HFF-Myc (cell line): ENCODE measurements at regions not wholly inside any gene's neighbourhood (a gene's known extent, or its start where the extent isn't known, plus 50 kb on each side); places are given as distances from the start of the nearest gene placed in this dataset.

ENCODE experiments used
- DNase-seq: peaks from one replicate; pipeline ENCODE4 v3.0.0-alpha.2; 2011; ENCODE audit warnings: low read depth; ENCODE audit errors: extremely low read depth
- H3K4me3 ChIP-seq: replicated peaks from 2 replicates; pipeline ENCODE4 v1.5.1; 2011; ENCODE audit warnings: low read depth, mild to moderate bottlenecking, control low read depth, low read length
- TF ChIP-seq, protein P1 (sequence below): IDR thresholded peaks from 2 replicates; pipeline ENCODE4 v1.5.1; 2012; ENCODE audit warnings: mild to moderate bottlenecking, low read depth, low read length, control low read depth; ENCODE audit errors: missing control alignments

DNA sequence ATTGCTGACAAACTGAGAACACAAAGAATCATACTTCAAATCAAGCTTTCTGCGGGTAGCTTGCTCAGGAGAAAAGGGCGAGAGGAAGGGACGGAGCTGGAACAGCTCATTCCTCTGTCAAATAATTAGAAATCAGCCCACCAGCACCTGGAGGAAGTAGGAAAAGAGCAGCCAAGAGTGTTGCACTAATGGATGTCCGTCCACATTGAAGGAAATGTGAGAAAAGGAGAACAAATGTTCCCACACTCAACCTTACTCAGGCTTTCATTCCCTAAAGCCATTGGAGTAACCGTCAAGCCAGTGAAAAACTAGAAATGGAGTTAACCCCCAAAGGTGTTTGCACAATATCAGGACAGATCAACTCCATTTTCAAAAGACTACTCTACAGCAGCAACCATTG lies 233.0 kb upstream of the PRKD1 start:
- no peak for DNase-seq
- H3K4me3 ChIP-seq: no peak overlapping the region
- TF ChIP-seq, protein P1, sequence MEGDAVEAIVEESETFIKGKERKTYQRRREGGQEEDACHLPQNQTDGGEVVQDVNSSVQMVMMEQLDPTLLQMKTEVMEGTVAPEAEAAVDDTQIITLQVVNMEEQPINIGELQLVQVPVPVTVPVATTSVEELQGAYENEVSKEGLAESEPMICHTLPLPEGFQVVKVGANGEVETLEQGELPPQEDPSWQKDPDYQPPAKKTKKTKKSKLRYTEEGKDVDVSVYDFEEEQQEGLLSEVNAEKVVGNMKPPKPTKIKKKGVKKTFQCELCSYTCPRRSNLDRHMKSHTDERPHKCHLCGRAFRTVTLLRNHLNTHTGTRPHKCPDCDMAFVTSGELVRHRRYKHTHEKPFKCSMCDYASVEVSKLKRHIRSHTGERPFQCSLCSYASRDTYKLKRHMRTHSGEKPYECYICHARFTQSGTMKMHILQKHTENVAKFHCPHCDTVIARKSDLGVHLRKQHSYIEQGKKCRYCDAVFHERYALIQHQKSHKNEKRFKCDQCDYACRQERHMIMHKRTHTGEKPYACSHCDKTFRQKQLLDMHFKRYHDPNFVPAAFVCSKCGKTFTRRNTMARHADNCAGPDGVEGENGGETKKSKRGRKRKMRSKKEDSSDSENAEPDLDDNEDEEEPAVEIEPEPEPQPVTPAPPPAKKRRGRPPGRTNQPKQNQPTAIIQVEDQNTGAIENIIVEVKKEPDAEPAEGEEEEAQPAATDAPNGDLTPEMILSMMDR: no peak

DNA sequence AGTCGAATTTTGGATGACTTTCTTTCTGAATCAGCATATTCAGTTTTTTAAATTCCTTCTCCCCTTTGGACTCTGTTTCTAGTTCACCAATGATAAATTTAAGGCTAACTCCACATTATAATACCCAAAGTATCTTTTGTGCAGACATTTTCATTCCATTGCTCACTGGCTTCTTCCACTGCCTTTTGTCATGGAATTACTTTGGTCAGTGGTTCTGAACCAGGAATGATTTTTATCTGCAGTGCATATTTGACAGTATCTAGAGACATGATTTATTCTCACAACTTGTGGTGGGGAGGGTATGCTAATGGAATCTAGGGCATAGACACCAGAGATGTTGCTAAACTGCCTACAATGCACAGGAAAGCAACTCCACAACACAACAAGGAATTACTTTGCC lies 234.4 kb upstream of the PRKD1 start:
- no peak for DNase-seq
- TF ChIP-seq, protein P1: no peak

DNA sequence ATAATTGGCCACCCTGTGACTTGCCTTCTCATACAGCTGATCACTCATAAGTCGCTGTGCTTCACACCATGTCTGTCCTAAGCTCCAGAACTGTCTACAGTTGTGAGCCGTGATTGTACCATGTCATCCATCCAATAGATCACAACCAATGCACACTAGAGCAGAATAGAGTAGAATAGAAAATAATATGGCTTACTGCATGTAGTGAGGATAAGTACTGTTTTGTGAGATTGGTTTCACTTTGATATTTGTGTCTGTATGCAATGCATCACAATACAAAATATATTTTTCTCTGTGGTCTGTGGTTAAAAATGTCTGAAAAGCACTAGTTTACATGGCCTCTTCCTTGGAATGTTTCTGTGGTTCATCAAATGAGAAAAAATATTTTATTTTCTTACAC lies 237.6 kb upstream of the PRKD1 start:
- no peak for DNase-seq

More for the DNA sequence above, 234.4 kb upstream of the PRKD1 start:
- H3K4me3 ChIP-seq: no peak overlapping the region

DNA sequence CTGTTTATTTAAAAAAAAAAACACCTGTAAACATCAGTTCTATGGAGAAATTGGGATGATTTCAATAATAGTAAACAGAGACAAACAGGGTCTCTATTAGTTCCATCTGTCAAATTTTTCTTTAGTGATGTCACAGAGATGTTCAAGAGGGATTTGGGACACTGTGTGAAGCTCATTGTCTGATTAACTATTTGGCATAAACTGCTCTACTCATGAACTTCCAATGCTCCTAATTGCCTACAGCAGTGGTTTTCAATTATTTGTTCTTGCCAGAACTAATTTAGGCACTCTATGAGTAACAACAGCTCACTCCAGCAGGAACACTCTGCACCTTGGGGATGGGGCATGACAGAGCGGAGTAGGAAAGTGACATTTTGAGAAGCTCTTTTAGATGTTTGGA lies 250.1 kb upstream of the PRKD1 start:
- DNase-seq: no peak
- TF ChIP-seq, protein P1: no peak
- H3K4me3 ChIP-seq: no peak overlapping the region

More for the DNA sequence above, 237.6 kb upstream of the PRKD1 start:
- TF ChIP-seq, protein P1: no peak
- H3K4me3 ChIP-seq: no peak overlapping the region

DNA sequence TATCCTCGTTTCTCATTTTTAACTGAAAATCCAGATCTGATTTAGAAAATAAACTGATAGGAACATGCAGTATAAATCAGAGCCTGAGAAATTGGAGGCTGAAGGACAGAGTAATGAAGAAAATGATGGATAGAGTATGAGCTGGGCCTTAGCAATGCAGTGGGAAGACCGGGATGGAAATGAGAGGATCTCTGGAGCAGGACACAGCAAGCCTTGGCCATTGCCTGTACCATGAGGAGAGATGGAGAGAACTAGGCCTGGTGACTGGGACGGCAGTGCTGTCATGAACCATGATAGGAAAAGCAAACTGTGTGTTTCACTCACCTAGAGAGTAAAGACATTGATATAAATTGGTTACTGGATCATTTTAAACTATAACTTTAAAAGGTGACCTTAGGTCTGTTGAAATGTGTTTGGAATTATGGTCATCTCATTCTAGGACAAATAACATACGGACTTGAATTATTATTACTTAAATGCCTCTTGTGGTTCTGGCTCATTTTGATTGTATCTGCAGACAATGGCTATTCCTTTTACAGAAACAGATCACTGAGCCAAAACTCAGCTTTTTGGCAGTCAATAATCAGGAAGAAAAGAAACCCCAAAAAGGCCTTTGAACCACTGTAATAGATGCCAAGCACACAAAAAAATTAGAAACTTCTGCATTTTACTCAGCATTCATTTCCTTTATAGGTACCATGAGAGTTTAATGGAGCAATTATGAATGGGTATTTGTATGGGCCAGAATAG lies 251.9 kb upstream of the PRKD1 start:
- TF ChIP-seq, protein P1: no peak
- no peak for DNase-seq

DNA sequence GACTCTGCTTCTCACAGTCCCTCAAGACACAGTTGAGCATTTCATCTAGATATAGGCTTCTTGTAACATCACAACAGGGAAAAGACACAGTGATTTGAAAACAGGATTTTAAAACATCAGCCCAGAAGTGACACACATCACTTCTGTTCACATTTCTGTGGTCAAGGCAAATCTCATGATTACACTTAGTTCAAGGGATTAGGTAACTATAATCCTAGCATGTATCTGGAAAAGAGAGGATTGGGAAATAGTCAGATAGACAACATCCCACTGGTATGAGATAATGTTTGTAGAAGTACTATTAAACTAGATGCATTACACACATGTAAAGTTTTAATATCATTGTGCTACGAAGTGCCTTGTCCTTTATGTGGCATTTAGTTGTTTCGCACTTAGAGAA lies 252.6 kb upstream of the PRKD1 start:
- DNase-seq: no peak

More for the DNA sequence above, 251.9 kb upstream of the PRKD1 start:
- no peak overlapping the region for H3K4me3 ChIP-seq

More for the DNA sequence above, 252.6 kb upstream of the PRKD1 start:
- H3K4me3 ChIP-seq: no peak overlapping the region
- TF ChIP-seq, protein P1: no peak
